H9 (cell line): ENCODE measurements at regions not wholly inside any gene's neighbourhood (a gene's known extent, or its start where the extent isn't known, plus 50 kb on each side); places are given as distances from the start of the nearest gene placed in this dataset.
"Not testable (repeated sequence)": the region's sequence is repeated elsewhere in the genome, so short reads cannot be mapped to it uniquely, and the experiment has no call there.

Experiments used
- DNase-seq: peaks from one replicate; pipeline ENCODE4 v3.0.0-alpha.2; 2017
- H2AFZ ChIP-seq: one replicate; pipeline ENCODE4 v1.6.1; 2013; ENCODE audit warnings: mild to moderate bottlenecking, low read length, control low read depth, moderate library complexity
- H2AK5ac ChIP-seq: 2 replicates; pipeline ENCODE4 v1.6.1; 2013; ENCODE audit warnings: low read length, control low read depth, mixed read lengths; ENCODE audit not compliant: insufficient read length
- H2BK120ac ChIP-seq: one replicate; pipeline ENCODE4 v1.6.1; 2013; ENCODE audit warnings: low read depth, mild to moderate bottlenecking, low read length, control low read depth, inconsistent platforms; ENCODE audit not compliant: poor library complexity, severe bottlenecking
- H2BK12ac ChIP-seq: 2 replicates; pipeline ENCODE4 v1.6.1; 2013; ENCODE audit warnings: low read length, control low read depth, mixed read lengths, low read depth; ENCODE audit not compliant: insufficient read length
- H2BK15ac ChIP-seq: 2 replicates; pipeline ENCODE4 v1.6.1; 2013; ENCODE audit warnings: low read depth, low read length, control low read depth
- H2BK20ac ChIP-seq: one replicate; pipeline ENCODE4 v1.6.1; 2013; ENCODE audit warnings: low read depth, mild to moderate bottlenecking, low read length, control low read depth, inconsistent platforms; ENCODE audit not compliant: poor library complexity, severe bottlenecking
- H2BK5ac ChIP-seq: 2 replicates; pipeline ENCODE4 v1.6.1; 2013; ENCODE audit warnings: low read length, control low read depth, mixed read lengths; ENCODE audit not compliant: insufficient read length
- H3K14ac ChIP-seq: 2 replicates; pipeline ENCODE4 v1.6.1; 2013; ENCODE audit warnings: low read length, control low read depth; ENCODE audit not compliant: insufficient read depth
- H3K18ac ChIP-seq: 2 replicates; pipeline ENCODE4 v1.6.1; 2013; ENCODE audit warnings: low read depth, mild to moderate bottlenecking, mixed read lengths, low read length, control low read depth; ENCODE audit not compliant: insufficient read length
- H3K23ac ChIP-seq: 2 replicates; pipeline ENCODE4 v1.6.1; 2013; ENCODE audit warnings: low read length, control low read depth, mixed read lengths, low read depth; ENCODE audit not compliant: insufficient read length
- H3K23me2 ChIP-seq: 2 replicates; pipeline ENCODE4 v1.6.1; 2013; ENCODE audit warnings: low read depth, mild to moderate bottlenecking, mixed read lengths, low read length, control low read depth; ENCODE audit not compliant: insufficient read length, poor library complexity, severe bottlenecking
- H3K27ac ChIP-seq: 2 replicates; pipeline ENCODE4 v1.5.1; 2013; ENCODE audit warnings: low read length, control low read depth, mixed read lengths, low read depth; ENCODE audit not compliant: insufficient read length
- H3K27me3 ChIP-seq: 2 replicates; pipeline ENCODE4 v1.6.1; 2013; ENCODE audit warnings: low read length, control low read depth, inconsistent platforms; ENCODE audit not compliant: insufficient read depth
- H3K4ac ChIP-seq: 2 replicates; pipeline ENCODE4 v1.6.1; 2013; ENCODE audit warnings: low read depth, mild to moderate bottlenecking, control low read depth, inconsistent platforms, low read length, moderate library complexity
- H3K4me1 ChIP-seq: 2 replicates; pipeline ENCODE4 v1.6.1; 2013; ENCODE audit warnings: low read length, control low read depth, inconsistent platforms; ENCODE audit not compliant: insufficient read depth
- H3K4me2 ChIP-seq: 2 replicates; pipeline ENCODE4 v1.6.1; 2013; ENCODE audit warnings: low read length, control low read depth, mixed read lengths; ENCODE audit not compliant: insufficient read length, insufficient read depth
- H3K56ac ChIP-seq: 2 replicates; pipeline ENCODE4 v1.6.1; 2013; ENCODE audit warnings: low read depth, mild to moderate bottlenecking, mixed read lengths, low read length, control low read depth; ENCODE audit not compliant: insufficient read length
- H3K79me1 ChIP-seq: 2 replicates; pipeline ENCODE4 v1.6.1; 2013; ENCODE audit warnings: low read depth, mild to moderate bottlenecking, moderate library complexity, low read length, control low read depth, inconsistent platforms; ENCODE audit not compliant: insufficient read depth, poor library complexity, severe bottlenecking
- H3K79me2 ChIP-seq: 2 replicates; pipeline ENCODE4 v1.6.1; 2013; ENCODE audit warnings: low read length, control low read depth, inconsistent platforms; ENCODE audit not compliant: insufficient read depth
- H3K9ac ChIP-seq: 2 replicates; pipeline ENCODE4 v1.6.1; 2013; ENCODE audit warnings: low read length, control low read depth, mixed read lengths; ENCODE audit not compliant: insufficient read length; ENCODE audit errors: extremely low read depth
- H3K9me3 ChIP-seq: one replicate; pipeline ENCODE4 v1.6.1; 2013; ENCODE audit warnings: low read depth, low read length, inconsistent platforms; ENCODE audit not compliant: control insufficient read depth
- H3T11ph ChIP-seq: one replicate; pipeline ENCODE4 v1.6.1; 2013; ENCODE audit warnings: mild to moderate bottlenecking, low read length, control low read depth, inconsistent platforms
- H4K20me1 ChIP-seq: one replicate; pipeline ENCODE4 v1.6.1; 2013; ENCODE audit not compliant: control insufficient read depth, insufficient read length, insufficient read depth
- H4K5ac ChIP-seq: 2 replicates; pipeline ENCODE4 v1.6.1; 2013; ENCODE audit warnings: low read depth, mild to moderate bottlenecking, mixed read lengths, low read length, control low read depth; ENCODE audit not compliant: insufficient read length
- H4K8ac ChIP-seq: replicated peaks from 2 replicates; pipeline ENCODE4 v1.6.1; 2013; ENCODE audit warnings: low read length, control low read depth, mixed read lengths, low read depth; ENCODE audit not compliant: insufficient read length
- H4K91ac ChIP-seq: 2 replicates; pipeline ENCODE4 v1.6.1; 2013; ENCODE audit warnings: low read depth, mild to moderate bottlenecking, moderate library complexity, mixed read lengths, low read length, control low read depth; ENCODE audit not compliant: insufficient read length
- H3K27ac Mint-ChIP-seq, 3 experiments: 2 replicates in 2 of 3; 3 replicates in 1 of 3; pipeline ENCODE4 v1.8.0; 2020 to 2021; ENCODE audit warnings: mixed read lengths in 3 of 3, mild to moderate bottlenecking in 1 of 3, moderate library complexity in 1 of 3
- H3K27me3 Mint-ChIP-seq: 2 replicates; pipeline ENCODE4 v1.8.0; 2021; ENCODE audit warnings: low read depth, mild to moderate bottlenecking, moderate library complexity, mixed read lengths
- H3K36me3 Mint-ChIP-seq, 3 experiments: 2 replicates in 2 of 3; 3 replicates in 1 of 3; pipeline ENCODE4 v1.8.0; 2020 to 2021; ENCODE audit warnings: low read depth in 3 of 3, mixed read lengths in 3 of 3; ENCODE audit not compliant: insufficient read depth in 1 of 3
- H3K4me1 Mint-ChIP-seq, 2 experiments: 2 replicates each; pipeline ENCODE4 v1.8.0; 2020; ENCODE audit warnings: mixed read lengths in 2 of 2
- H3K4me3 Mint-ChIP-seq, 2 experiments: 2 replicates in 1 of 2; 3 replicates in 1 of 2; pipeline ENCODE4 v1.8.0; 2020 to 2021; ENCODE audit warnings: mild to moderate bottlenecking in 2 of 2, mixed read lengths in 2 of 2, moderate library complexity in 1 of 2
- H3K9me3 Mint-ChIP-seq, 2 experiments: 2 replicates in 1 of 2; 3 replicates in 1 of 2; pipeline ENCODE4 v1.8.0; 2020; ENCODE audit warnings: mild to moderate bottlenecking in 2 of 2, mixed read lengths in 2 of 2, moderate library complexity in 1 of 2
- WGBS: extraction: QIAGEN DNeasy Blood & Tissue Kit; methylation state at CpG from one replicate; pipeline ENCODE4 v1.1.7; 2013; ENCODE audit warnings: missing lambda C conversion rate, low lambda C conversion rate, mixed read lengths; ENCODE audit not compliant: insufficient read length; ENCODE audit errors: extremely low coverage; 5-methylcytosine and 5-hydroxymethylcytosine counted together

DNA sequence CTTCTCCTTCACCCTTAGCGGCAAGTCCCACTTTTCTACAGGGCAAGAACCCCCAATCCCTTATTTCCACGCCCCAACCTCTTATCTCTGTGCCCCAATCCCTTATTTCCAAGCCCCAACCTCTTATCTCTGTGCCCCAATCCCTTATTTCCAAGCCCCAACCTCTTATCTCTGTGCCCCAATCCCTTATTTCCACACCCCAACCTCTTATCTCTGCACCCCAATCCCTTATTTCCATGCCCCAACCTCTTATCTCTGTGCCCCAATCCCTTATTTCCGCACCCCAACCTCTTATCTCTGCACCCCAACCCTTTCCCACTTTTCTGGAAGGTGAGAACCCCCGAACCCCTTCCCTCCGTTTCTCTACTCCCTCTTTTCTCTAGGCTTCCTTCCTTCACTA is 116.1 kb upstream of the GJE1 start:
- not testable (repeated sequence) for H4K8ac ChIP-seq, H3K23ac ChIP-seq, H4K20me1 ChIP-seq, H4K91ac ChIP-seq, H3K9me3 ChIP-seq, H3K79me1 ChIP-seq, H2BK120ac ChIP-seq, H3K27ac ChIP-seq, DNase-seq, H3K23me2 ChIP-seq, H3K18ac ChIP-seq, H4K5ac ChIP-seq, H3K4ac ChIP-seq, H3K27me3 ChIP-seq, H2BK12ac ChIP-seq, H3K4me2 ChIP-seq, H3K9ac ChIP-seq, H2BK20ac ChIP-seq, H2BK15ac ChIP-seq, H3T11ph ChIP-seq, H3K79me2 ChIP-seq, H3K14ac ChIP-seq, H3K27ac Mint-ChIP-seq, H2AFZ ChIP-seq, H2AK5ac ChIP-seq, H3K56ac ChIP-seq, H3K4me1 ChIP-seq, H2BK5ac ChIP-seq, H3K27me3 Mint-ChIP-seq
- peaks cover 47 to 55% of the 10 kb centered on the region in 2 experiments for H3K4me1 Mint-ChIP-seq
- H3K4me3 Mint-ChIP-seq = peak overlapping the region in 1 of 2 experiments; percentile 38; a peak in 1 of 5 replicates
- WGBS = no CpG with 5 or more reads among the region's 5 CpGs
- peaks cover 8 to 22% of the 10 kb centered on the region in 2 experiments for H3K9me3 Mint-ChIP-seq
- H3K36me3 Mint-ChIP-seq = peaks cover 25 to 33% (median 31%) of the 10 kb centered on the region in 3 experiments

DNA sequence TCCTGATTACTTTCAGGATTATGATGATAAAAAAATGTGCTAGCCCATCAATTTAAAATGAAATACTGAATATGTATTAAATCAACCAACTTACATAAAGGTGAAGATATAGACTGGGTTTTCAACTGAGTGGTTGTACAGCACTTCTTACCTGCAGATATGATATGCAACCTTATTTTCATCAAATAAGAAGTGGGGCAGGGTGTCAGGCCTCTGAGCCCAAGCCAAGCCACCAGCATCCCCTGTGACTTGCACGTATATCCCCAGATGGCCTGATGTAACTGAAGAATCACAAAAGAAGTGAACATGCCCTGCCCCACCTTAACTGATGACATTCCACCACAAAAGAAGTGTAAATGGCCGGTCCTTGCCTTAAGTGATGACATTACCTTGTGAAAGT is 117.3 kb upstream of the GJE1 start:
- not testable (repeated sequence) for H3K27ac ChIP-seq, H3K27me3 Mint-ChIP-seq, H2AFZ ChIP-seq

More for the DNA sequence above, 117.3 kb upstream of the GJE1 start:
- not testable (repeated sequence) for H3K23me2 ChIP-seq, H3K9ac ChIP-seq, H3K23ac ChIP-seq, H3K79me2 ChIP-seq, H3K56ac ChIP-seq, H4K8ac ChIP-seq, H4K91ac ChIP-seq, H4K20me1 ChIP-seq, H4K5ac ChIP-seq, H2BK20ac ChIP-seq, H2BK120ac ChIP-seq, H3T11ph ChIP-seq, H3K18ac ChIP-seq, H2BK12ac ChIP-seq, H3K9me3 ChIP-seq, H2AK5ac ChIP-seq, H2BK5ac ChIP-seq, H3K27me3 ChIP-seq, H3K4me1 ChIP-seq, H3K14ac ChIP-seq, H3K79me1 ChIP-seq, H3K4me2 ChIP-seq, H3K4ac ChIP-seq, H2BK15ac ChIP-seq
- Mint-ChIP-seq H3K36me3 (peaks cover 24 to 28% (median 25%) of the 10 kb centered on the region in 3 experiments), H3K4me3 (peak overlapping the region; percentile 38 to 64; a peak in 2 of 5 replicates), H3K9me3 (peaks cover 8 to 22% of the 10 kb centered on the region in 2 experiments), H3K4me1 (peaks cover 39 to 48% of the 10 kb centered on the region in 2 experiments), H3K27ac (peak overlapping the region in 2 of 3 experiments; percentile 65 to 74; a peak in 3 of 7 replicates)
- peak; percentile 55 for DNase-seq
- WGBS = no CpG with 5 or more reads among the region's 2 CpGs
